HG02588 (cell line): ENCODE measurements at regions not wholly inside any gene's neighbourhood (a gene's known extent, or its start where the extent isn't known, plus 50 kb on each side); places are given as distances from the start of the nearest gene placed in this dataset.

ENCODE experiments used
- ATAC-seq: cut with Tn5 transposase; IDR thresholded peaks from one replicate; pipeline ENCODE4 v1.9.1; 2021; ENCODE audit warnings: mild to moderate bottlenecking, moderate library complexity; ENCODE audit not compliant: unreplicated experiment

GRCh38 chr1:81364088-81364487 is 436.6 kb upstream of the ADGRL2 start:
- no peak for ATAC-seq

GRCh38 chr1:81358151-81358550 is 442.6 kb upstream of the ADGRL2 start:
- no peak for ATAC-seq

DNA sequence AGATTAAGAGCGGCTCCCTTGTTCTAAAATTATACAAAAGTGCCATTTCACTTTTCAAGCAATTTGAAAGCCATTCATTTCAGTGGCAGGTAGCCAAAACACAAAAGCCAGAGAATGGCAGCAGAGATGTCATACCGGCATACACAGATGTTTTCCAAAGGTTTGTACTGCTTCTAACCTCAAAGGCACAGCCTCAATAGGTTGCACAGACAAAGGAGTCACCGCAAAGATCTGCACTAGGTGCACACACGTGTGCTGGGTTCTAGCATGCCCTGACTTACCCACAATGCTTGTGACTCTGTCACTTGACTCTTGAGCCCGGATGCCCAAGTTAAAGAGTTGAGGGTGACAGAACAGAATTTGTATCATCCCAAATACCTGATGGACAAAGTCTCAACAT is 448.9 kb upstream of the ADGRL2 start:
- ATAC-seq: no peak

GRCh38 chr1:81349194-81349965 is 451.4 kb upstream of the ADGRL2 start:
- no peak for ATAC-seq

GRCh38 chr1:81345110-81345509 is 455.6 kb upstream of the ADGRL2 start:
- ATAC-seq: no peak

- no peak for ATAC-seq
Observed at GRCh38 chr1:81340239-81340638, 460.5 kb upstream of the ADGRL2 start.

DNA sequence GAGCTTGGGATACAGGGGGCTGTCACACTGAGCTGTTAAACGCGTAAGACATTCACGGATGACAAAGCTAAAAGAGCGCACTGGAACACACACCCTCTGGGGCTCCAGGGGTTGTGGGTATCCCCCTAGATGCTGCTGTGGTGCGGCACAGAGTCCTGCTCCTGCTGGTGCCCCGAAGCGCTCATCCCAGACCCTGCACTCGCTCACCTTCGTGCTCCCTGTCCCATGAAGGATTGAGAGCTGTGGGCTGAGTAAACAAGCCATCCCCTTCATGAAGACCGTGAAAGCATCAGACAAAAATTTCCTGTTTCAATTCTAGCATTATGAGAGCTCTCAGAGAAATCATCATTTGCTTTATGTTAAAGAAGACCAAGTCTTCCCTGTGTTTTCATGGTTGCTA is 463.5 kb upstream of the ADGRL2 start:
- ATAC-seq: no peak

DNA sequence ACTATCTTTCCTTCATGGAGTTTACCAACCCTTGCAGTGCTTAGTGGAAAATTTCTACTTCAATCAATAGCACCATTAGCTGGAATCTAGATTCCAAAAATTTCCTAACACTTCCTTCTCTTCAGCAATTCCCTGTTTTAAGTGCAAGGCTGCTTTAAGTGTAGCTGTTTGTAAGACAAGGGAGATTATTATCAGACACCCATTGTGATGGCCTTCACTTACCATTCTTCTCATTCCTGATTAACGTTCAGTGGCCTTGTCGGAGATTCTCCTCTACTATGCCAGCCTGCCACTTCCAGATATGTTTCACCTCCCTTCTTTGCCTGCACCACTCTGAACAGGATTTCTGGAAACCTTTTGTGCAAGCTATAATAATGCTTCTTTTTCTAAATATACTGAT is 464.9 kb upstream of the ADGRL2 start:
- no peak for ATAC-seq

GRCh38 chr1:81330521-81330920 is 470.2 kb upstream of the ADGRL2 start:
- no peak for ATAC-seq

DNA sequence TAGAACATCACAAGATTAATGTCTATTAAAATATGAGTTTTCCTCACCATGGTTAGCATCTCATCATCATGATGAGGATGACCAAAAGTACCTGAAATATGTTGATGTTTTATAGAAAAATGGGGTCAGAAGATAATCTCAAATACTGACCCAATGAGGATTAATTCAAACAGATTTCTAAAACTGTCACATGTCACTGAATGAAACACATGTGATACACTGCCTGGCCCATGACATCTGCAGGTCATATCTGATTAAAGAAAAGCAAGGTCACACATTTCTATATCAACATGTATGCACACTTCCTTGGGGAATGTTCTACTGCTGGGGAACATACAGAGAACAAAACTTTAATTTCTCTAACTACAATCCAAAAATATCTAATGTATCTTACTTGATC is 470.6 kb upstream of the ADGRL2 start:
- ATAC-seq: no peak

DNA sequence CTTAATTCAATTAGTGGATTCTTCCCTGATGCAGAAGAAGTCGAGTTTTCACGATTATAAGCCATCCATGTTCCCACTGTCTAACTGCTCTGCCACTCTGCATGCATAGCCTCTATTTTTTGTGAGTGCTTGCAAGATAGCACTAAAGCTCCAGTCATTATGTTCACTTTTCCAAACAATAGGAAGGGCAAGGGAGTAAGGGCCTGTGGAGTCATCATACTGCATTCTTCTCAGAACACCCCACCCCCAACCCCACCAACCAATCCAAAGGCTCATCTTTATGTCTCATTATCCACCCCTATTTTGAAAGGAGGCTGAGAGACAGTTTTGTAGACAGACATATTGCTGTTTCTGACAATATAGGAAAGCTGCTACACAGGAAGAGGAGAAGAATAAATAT is 471.7 kb upstream of the ADGRL2 start:
- no peak for ATAC-seq

DNA sequence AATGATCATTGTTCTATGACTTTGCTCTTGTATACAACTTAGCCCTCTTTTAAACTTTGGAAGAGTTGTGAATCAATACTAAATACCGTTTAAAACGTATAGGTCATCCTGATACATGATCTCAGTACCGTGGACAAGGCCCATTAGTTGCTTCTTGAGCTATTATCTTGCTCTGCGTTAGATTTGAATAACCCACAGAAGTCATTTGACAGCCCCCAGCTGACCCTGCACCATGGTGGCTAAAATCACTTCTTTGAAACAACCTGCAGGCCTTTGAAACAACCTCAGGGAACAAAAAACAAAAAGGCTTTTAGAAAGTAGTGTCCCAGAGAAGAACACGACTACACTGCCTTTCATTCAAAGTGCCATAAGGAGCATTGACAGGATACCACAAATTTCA is 473.0 kb upstream of the ADGRL2 start:
- ATAC-seq: no peak

DNA sequence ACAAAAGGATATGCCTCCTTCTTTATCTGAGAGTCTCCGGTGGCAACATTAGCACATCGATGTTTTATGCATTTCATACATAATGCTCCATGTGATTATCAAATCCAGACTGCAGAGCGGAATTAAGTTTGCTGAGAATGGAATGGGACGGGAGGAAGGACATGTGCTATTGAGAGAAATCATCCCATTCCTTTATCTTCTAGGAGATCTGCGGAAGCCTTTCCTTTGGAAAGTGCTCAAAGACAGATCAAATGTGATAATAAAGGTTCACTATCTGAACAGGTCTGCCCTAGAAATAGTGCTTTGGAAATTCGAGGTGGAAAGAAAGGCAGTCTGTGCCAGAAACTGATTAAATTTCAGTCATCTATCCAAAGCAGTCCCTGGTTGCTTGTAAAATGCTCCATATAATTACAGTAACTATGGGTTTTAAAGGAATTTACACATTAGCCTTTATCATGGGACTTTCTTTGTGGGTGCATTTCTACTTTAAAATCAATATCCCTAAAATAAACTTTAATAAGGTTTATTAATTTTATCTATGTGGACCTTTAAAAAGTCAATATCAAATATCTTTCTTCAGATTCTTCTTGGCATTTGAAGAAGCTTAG is 473.5 kb upstream of the ADGRL2 start:
- no peak for ATAC-seq

DNA sequence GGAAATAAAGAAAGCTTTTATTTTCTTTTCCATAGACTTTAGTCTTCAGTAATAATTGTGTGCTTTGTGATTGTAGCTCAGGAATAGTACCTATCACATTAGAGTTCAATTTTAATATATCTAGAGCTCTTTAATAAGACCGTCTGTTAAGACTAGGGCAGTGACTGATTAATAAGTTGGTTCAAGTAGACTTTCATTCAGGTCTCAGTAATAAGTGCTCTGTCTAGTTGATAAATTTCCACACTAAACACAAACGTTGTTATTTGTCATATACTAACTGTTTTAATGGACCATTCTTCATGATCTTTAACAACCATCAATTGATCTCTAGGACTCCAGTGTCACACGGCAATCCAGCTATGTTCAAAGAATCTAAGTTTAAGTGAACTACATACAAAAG is 474.5 kb upstream of the ADGRL2 start:
- ATAC-seq: no peak

GRCh38 chr1:81325397-81325796 is 475.3 kb upstream of the ADGRL2 start:
- ATAC-seq: no peak

GRCh38 chr1:81323862-81324261 is 476.9 kb upstream of the ADGRL2 start:
- ATAC-seq: no peak

- no peak for ATAC-seq
Observed at GRCh38 chr1:81317191-81317590, 483.5 kb upstream of the ADGRL2 start.

DNA sequence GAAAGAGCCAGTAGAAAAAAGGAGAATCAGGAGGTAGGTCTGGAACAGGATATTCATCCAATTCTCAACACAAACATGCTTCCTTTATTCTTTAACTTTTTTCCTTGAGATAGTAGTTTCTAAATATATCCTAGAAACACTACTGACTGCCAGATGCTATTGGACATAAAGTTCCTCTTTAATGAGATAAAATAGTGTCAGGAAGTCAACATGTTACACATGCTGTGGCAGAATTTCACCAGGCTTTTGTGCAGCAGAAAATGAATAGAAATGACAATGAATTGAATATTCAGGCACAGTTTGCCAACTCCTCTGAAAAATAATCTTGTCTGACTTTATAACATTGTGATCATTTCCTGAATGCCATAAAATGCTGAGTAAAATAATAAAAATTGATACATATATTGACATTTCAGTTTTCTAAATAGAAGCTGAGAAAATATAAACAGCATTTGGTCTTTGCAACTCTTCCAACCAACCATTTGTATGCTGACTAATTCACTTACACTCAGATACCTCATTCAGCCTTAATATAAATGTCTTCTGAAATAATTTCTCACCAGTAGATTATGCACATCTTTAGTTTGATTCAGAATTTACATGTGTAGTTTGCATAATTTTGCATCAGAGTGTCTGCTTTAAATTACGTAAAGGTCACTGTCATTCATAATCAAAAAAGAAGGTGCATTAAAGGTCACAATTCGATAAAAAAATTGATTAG is 486.1 kb upstream of the ADGRL2 start:
- ATAC-seq: no peak

GRCh38 chr1:81313289-81313688 is 487.4 kb upstream of the ADGRL2 start:
- ATAC-seq: no peak

DNA sequence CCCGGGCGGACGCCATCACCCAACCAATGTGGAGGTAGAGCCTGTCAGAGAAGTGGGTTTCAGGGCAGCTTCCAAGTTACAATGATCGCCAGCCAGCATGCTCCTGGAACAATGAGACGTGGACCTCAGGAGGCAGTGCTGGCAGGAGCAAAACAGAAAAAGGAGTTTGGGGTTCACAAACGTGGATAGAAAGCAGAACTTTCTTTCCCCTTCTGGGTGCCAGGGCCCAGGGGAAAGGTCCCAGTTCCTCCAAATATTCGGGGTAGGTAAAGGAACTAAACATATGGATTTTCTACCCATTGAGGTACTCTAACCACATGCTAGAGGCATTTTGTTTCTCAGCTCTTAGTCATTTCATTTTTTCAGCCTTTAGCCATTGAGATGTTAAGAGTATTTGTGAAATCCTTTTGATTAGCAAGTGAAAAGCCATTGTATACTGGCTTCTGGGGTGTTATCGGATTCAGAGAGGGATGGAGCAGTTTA is 488.4 kb upstream of the ADGRL2 start:
- no peak for ATAC-seq

GRCh38 chr1:81310250-81310649 is 490.5 kb upstream of the ADGRL2 start:
- no peak for ATAC-seq

DNA sequence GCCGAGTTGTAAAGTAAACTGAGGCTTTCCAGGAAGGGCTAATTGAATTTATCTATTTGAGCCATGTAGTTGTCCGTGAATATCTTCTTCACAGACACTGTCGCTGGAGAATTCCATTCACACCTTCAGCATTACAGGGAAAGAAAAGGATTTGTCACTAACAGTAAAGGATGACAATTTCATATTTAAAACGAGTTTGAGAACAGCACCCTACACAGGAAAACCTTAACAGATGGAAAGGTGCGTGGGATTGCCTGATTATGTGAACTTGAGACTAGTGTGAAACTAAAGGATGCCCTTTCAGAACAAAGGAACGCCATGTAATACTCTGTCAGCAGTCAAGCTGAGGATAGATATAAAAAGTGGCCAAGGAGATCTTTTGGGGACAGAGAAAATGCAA is 492.5 kb upstream of the ADGRL2 start:
- no peak for ATAC-seq
